Common myeloid progenitor, CD34-positive (primary cell): ENCODE measurements at regions not wholly inside any gene's neighbourhood (a gene's known extent, or its start where the extent isn't known, plus 50 kb on each side); places are given as distances from the start of the nearest gene placed in this dataset.

ENCODE experiments used
- CTCF ChIA-PET: fragments of 350-600 bp; sonication (Branson Sonifier 250); formaldehyde crosslinking; loops from one replicate; lab custom pipeline; 2021; ENCODE audit warnings: antibody characterized with exemption; lab: Charles Lee
- POLR2A ChIA-PET: fragments of 350-600 bp; sonication (Branson Sonifier 250); formaldehyde crosslinking; loops from one replicate; lab custom pipeline; 2021; ENCODE audit warnings: antibody characterized with exemption; lab: Charles Lee
- DNase-seq, 3 donors: peaks; one replicate each; pipeline versions ENCODE4 v3.0.0 to v3.0.0-alpha.2; 2013
- H3K27ac ChIP-seq, 2 experiments: 1 replicate in 1 of 2; 2 replicates in 1 of 2; pipeline ENCODE4 v1.7.0; 2013; ENCODE audit warnings: inconsistent platforms in 2 of 2, low read length in 2 of 2, mild to moderate bottlenecking in 2 of 2, low read depth in 1 of 2, moderate library complexity in 1 of 2; ENCODE audit not compliant: severe bottlenecking in 2 of 2, insufficient read depth in 1 of 2, poor library complexity in 1 of 2
- H3K27me3 ChIP-seq, 5 experiments: replicated peaks in 2 of 5; 1 replicate in 3 of 5; 2 replicates in 2 of 5; pipeline versions ENCODE4 v1.6.1 to v1.7.0; 2013; ENCODE audit warnings: low read length in 4 of 5, mild to moderate bottlenecking in 2 of 5, moderate library complexity in 2 of 5, inconsistent platforms in 1 of 5; ENCODE audit not compliant: insufficient read depth in 5 of 5, control insufficient read depth in 4 of 5
- H3K36me3 ChIP-seq, 4 experiments: 1 replicate in 2 of 4; 2 replicates in 2 of 4; pipeline versions ENCODE4 v1.6.1 to v1.7.0; 2013; ENCODE audit warnings: low read length in 3 of 4, control low read depth in 1 of 4, mild to moderate bottlenecking in 1 of 4; ENCODE audit not compliant: control insufficient read depth in 4 of 4, insufficient read depth in 4 of 4
- H3K4me1 ChIP-seq, 4 experiments: 1 replicate in 3 of 4; 2 replicates in 1 of 4; pipeline versions ENCODE4 v1.6.1 to v1.7.1; 2013; ENCODE audit warnings: low read length in 3 of 4, mild to moderate bottlenecking in 3 of 4, control low read depth in 1 of 4, inconsistent platforms in 1 of 4, moderate library complexity in 1 of 4; ENCODE audit not compliant: control insufficient read depth in 4 of 4, insufficient read depth in 4 of 4; ENCODE audit errors: control extremely low read depth in 1 of 4
- H3K4me3 ChIP-seq, 7 experiments: 1 replicate in 4 of 7; 2 replicates in 3 of 7; pipeline versions ENCODE4 v1.5.1 to v1.7.0; 2013; ENCODE audit warnings: mild to moderate bottlenecking in 7 of 7, low read length in 6 of 7, moderate library complexity in 6 of 7, inconsistent platforms in 2 of 7, low read depth in 2 of 7, control low read depth in 1 of 7; ENCODE audit not compliant: insufficient read depth in 4 of 7, control insufficient read depth in 1 of 7; ENCODE audit errors: extremely low read depth in 1 of 7
- H3K9me3 ChIP-seq, 5 experiments: 1 replicate in 4 of 5; 2 replicates in 1 of 5; pipeline versions ENCODE4 v1.6.1 to v1.7.1; 2013; ENCODE audit warnings: low read length in 4 of 5, mild to moderate bottlenecking in 2 of 5, inconsistent platforms in 1 of 5, low read depth in 1 of 5, moderate library complexity in 1 of 5; ENCODE audit not compliant: control insufficient read depth in 4 of 5, insufficient read depth in 2 of 5; ENCODE audit errors: control extremely low read depth in 1 of 5
- WGBS: methylation state at CpG from one replicate; pipeline ENCODE4 v1.1.5; 2013; ENCODE audit not compliant: insufficient coverage; 5-methylcytosine and 5-hydroxymethylcytosine counted together

DNA sequence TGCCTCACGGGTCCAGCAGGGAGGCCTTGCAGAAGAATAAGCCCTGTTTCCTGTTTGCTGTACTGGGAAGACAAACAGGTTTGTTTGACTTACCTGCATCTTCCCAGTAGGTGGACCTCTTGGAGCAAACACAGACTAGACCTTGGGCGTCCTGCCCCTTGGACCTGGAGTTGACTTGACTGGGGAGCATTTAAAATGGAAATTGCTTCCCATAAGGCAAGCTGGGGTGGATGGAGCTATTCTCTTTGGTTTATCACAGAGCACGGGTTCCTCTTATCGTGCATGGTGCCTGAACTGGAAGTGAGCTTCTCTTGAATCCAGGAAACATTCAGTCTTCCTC, 151.4 kb downstream of the RPLP1 start:
- Histone ChIP-seq H3K36me3 (no peaks in the 10 kb centered on the region), H3K27me3 (no peaks in the 10 kb centered on the region), H3K27ac (no peak overlapping the region), H3K4me1 (peaks cover 0 to 11% (median 5%) of the 10 kb centered on the region in 4 experiments), H3K4me3 (no peak overlapping the region), H3K9me3 (no peaks in the 10 kb centered on the region)
- peak; percentile 15 to 33 (median 18) for DNase-seq
- WGBS, result 14% methylated on average over 3 of the region's 4 CpGs
- ChIA-PET CTCF (interaction anchor here (1.1 to 1.3 kb wide), 2 partner anchors 14 to 15 kb away, joined by 3 read pairs; no protein-coding TSS in a partner anchor), POLR2A (no interaction called here)

DNA sequence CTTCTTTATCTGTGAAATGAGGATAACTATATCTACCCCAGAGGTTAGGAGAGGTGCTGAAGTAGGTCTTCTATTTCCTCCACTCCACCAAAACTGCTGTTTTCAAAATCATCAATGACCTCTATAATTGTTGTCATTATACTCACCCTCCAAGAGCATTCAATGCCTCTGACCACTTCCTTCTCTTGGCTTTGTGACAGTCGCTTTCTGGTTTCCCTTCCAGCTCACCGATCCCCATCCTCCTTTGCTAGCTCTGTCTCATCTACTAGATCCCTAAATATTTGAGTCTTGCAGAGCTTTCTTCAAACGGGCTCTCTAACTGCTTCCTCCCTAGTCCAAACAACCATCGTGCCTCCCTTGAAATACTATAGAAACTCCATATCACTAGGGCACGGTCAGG, 153.5 kb downstream of the RPLP1 start:
- peak in 2 of 3 donors; percentile 40 to 43 for DNase-seq
- ChIA-PET POLR2A (interaction anchor here (1.1 kb wide), 1 partner anchor 93 kb away, joined by 3 read pairs; no protein-coding TSS in a partner anchor), CTCF (interaction anchor here (0.9 to 1.3 kb wide), 3 partner anchors 9 to 18 kb away, joined by 3 to 4 read pairs (median 4); no protein-coding TSS in a partner anchor)
- no peak overlapping the region for H3K27ac ChIP-seq
- WGBS, result 30% methylated on average over 4 of the region's 5 CpGs
- peaks cover 3 to 30% (median 20%) of the 10 kb centered on the region in 4 experiments for H3K4me1 ChIP-seq
- no peak overlapping the region for H3K4me3 ChIP-seq
- H3K27me3 ChIP-seq, result no peaks in the 10 kb centered on the region
- no peaks in the 10 kb centered on the region for H3K9me3 ChIP-seq
- no peaks in the 10 kb centered on the region for H3K36me3 ChIP-seq

DNA sequence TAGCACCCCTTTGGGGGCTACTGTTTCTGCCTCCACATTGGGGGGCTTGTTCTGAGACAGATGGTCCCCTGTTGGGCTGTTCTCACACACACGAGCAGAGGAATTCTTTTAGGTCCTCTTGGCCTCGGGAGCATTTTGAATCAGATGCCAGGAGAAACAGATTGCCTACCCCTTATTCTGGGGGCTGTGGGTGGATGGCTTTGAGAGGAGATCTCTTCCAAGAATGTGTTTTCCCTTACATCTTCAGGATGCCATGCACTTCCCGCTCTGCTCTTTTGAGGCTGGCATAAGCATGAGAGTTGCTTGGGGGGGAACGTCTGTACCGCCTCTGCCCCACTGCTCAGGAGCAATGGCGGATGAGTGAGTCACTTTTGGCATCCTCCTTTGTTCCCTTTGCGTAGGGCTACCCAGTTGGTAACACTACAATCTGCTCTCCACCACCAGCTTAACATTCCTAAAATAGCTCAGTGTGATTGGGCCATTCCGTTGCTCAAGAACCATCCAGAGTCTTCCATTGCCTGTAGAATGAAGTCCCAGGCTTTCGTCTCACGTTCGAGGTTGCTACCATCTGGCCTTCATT, 154.4 kb downstream of the RPLP1 start:
- no peaks in the 10 kb centered on the region for H3K9me3 ChIP-seq
- no peak overlapping the region for H3K4me3 ChIP-seq
- no peak overlapping the region for H3K27ac ChIP-seq
- H3K36me3 ChIP-seq, result no peaks in the 10 kb centered on the region
- no peak for DNase-seq
- peaks cover 3 to 34% (median 20%) of the 10 kb centered on the region in 4 experiments for H3K4me1 ChIP-seq
- H3K27me3 ChIP-seq, result no peaks in the 10 kb centered on the region
- 92% methylated on average over 6 of the region's 11 CpGs for WGBS
- ChIA-PET POLR2A (no interaction called here), CTCF (interaction anchor here (1.3 kb wide), 2 partner anchors 8 to 19 kb away, joined by 4 read pairs; no protein-coding TSS in a partner anchor)

DNA sequence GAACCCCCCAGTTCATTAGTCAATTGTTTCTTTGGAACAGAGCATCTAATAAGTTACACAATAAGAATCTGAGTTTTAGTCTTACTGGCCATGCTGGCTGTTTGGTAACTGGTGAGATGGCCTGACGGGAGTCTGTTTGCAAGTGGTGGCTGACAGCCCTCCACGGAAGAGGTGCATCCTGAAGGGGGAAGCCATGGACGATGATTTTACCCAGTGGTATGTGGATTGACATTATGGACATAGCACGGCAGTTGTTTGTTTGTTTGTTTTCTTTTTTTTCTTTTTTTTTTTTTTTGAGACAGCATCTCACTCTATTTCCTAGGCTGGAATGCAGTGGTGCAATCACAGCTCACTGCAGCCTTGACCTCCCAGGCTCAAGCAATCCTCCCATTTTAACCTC, 156.0 kb downstream of the RPLP1 start:
- Histone ChIP-seq H3K36me3 (no peaks in the 10 kb centered on the region), H3K4me3 (no peak overlapping the region), H3K27ac (no peak overlapping the region), H3K4me1 (peaks cover 3 to 34% (median 20%) of the 10 kb centered on the region in 4 experiments), H3K27me3 (no peaks in the 10 kb centered on the region), H3K9me3 (no peaks in the 10 kb centered on the region)
- ChIA-PET POLR2A (no interaction called here), CTCF (no interaction called here)
- DNase-seq, result no peak
- WGBS, result 100% methylated on average over 2 of the region's 4 CpGs

DNA sequence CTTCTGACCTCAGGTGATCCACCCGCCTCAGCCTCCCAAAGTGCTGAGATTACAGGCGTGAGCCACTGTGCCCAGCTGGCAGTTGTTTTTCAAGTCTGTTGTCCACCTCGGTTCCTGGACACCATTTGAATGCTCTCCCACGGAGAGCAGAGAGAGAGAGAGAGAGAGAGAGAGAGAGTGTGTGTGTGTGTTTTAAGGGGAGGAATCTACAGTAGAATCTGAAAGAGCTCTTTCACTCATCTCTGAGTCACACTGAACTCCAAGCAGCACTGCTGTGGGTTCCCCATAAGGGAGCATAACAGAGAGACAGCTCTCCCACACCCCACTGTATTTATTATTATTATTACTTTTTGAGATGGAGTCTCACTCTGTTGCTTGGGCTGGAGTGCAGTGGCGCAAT, 156.6 kb downstream of the RPLP1 start:
- Histone ChIP-seq H3K9me3 (no peaks in the 10 kb centered on the region), H3K36me3 (no peaks in the 10 kb centered on the region), H3K27ac (no peak overlapping the region), H3K4me3 (no peak overlapping the region), H3K27me3 (no peaks in the 10 kb centered on the region), H3K4me1 (peaks cover 3 to 31% (median 20%) of the 10 kb centered on the region in 4 experiments)
- POLR2A ChIA-PET, result no interaction called here
- CTCF ChIA-PET, result interaction anchor here (0.6 kb wide), 1 partner anchor 11 kb away, joined by 3 read pairs; no protein-coding TSS in a partner anchor
- peak in 2 of 3 donors; percentile 62 to 70 for DNase-seq
- 100% methylated on average over 1 of the region's 5 CpGs for WGBS

DNA sequence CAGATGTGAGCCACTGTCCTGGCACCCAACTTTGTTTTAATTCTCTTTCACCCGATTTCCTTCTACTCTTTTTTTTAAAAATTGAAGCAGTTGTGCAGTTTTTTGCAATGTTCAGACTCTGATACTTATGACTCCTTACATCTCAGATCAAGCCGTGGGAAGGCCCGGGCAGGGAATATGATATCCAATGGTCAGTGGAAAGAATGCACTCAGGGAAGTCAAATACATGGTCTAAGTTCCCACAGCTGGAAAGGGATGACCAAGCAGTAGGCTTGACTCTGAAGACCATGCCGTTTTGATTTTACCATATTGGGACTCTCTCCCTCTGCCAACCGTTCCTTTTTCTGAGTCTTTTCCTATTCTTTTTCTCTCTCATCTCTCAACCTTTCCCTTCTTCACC, 157.2 kb downstream of the RPLP1 start:
- H3K27ac ChIP-seq, result no peak overlapping the region
- WGBS, result 93% methylated on average over 5 of the region's 5 CpGs
- H3K9me3 ChIP-seq, result no peaks in the 10 kb centered on the region
- ChIA-PET POLR2A (no interaction called here), CTCF (interaction anchor here (0.6 kb wide), 1 partner anchor 12 kb away, joined by 3 read pairs; no protein-coding TSS in a partner anchor)
- no peaks in the 10 kb centered on the region for H3K36me3 ChIP-seq
- DNase-seq, result no peak
- H3K4me1 ChIP-seq, result peaks cover 3 to 30% (median 20%) of the 10 kb centered on the region in 4 experiments
- no peak overlapping the region for H3K4me3 ChIP-seq
- H3K27me3 ChIP-seq, result no peaks in the 10 kb centered on the region

DNA sequence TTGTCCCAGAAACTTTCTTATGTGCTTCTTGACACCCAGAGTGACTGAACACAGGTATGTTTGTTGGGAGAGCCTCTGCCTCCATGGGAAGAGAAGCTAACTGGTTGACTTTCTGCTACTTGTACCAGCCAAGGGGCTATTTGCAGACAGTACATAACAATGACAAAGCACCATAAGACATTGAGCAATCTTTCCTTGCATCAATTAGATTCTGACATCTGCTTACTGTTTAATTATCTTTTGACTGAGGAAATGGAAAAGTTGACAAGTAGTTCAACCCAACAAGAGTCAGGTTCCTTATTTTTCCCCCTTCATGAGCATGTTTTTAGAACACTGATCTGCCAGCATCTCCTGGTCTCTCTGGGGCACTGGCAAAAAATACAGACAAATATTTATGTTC, 157.7 kb downstream of the RPLP1 start:
- H3K27me3 ChIP-seq, result no peaks in the 10 kb centered on the region
- ChIA-PET POLR2A (no interaction called here), CTCF (no interaction called here)
- peak; percentile 26 to 79 (median 69) for DNase-seq
- H3K36me3 ChIP-seq, result no peaks in the 10 kb centered on the region
- H3K27ac ChIP-seq, result no peak overlapping the region
- no peaks in the 10 kb centered on the region for H3K9me3 ChIP-seq
- peaks cover 3 to 30% (median 20%) of the 10 kb centered on the region in 4 experiments for H3K4me1 ChIP-seq
- H3K4me3 ChIP-seq, result no peak overlapping the region
